OCI-LY1 (cell line): ENCODE measurements at regions not wholly inside any gene's neighbourhood (a gene's known extent, or its start where the extent isn't known, plus 50 kb on each side); places are given as distances from the start of the nearest gene placed in this dataset.

Source experiments
- H2AFZ ChIP-seq: fragments of 200-600 bp; sonication (generic), shearing (Covaris generic); 2 replicates; pipeline ENCODE4 v1.6.0; 2014; ENCODE audit warnings: antibody characterized with exemption, mild to moderate bottlenecking, low read length
- H3F3A ChIP-seq: fragments of 200-600 bp; sonication (generic), shearing (Covaris generic); 2 replicates; pipeline ENCODE4 v1.6.0; 2014; ENCODE audit warnings: mild to moderate bottlenecking, antibody characterized with exemption, low read length, moderate library complexity; ENCODE audit not compliant: insufficient read depth
- H3K27ac ChIP-seq: fragments of 200-600 bp; sonication (generic); 2 replicates; pipeline ENCODE4 v1.5.1; 2014; ENCODE audit warnings: low read length, mixed run types, mild to moderate bottlenecking, low read depth; ENCODE audit not compliant: poor library complexity, severe bottlenecking
- H3K27me3 ChIP-seq: fragments of 200-600 bp; sonication (generic); 2 replicates; pipeline ENCODE4 v1.6.0; 2014; ENCODE audit warnings: antibody characterized with exemption, mild to moderate bottlenecking, low read length, moderate library complexity; ENCODE audit not compliant: insufficient read depth
- H3K36me3 ChIP-seq: fragments of 200-600 bp; sonication (generic); 2 replicates; pipeline ENCODE4 v1.6.1; 2014; ENCODE audit warnings: mild to moderate bottlenecking, antibody characterized with exemption, low read length, moderate library complexity, mixed read lengths; ENCODE audit not compliant: insufficient read depth
- H3K4me1 ChIP-seq: fragments of 200-600 bp; sonication (generic); 2 replicates; pipeline ENCODE4 v1.5.1; 2014; ENCODE audit warnings: mild to moderate bottlenecking, low read length, moderate library complexity; ENCODE audit not compliant: insufficient read depth, severe bottlenecking
- H3K4me2 ChIP-seq: fragments of 200-600 bp; sonication (generic), shearing (Covaris generic); 2 replicates; pipeline ENCODE4 v1.6.1; 2014; ENCODE audit warnings: low read length
- H3K4me3 ChIP-seq: fragments of 200-600 bp; sonication (generic); 2 replicates; pipeline ENCODE4 v1.5.1; 2014; ENCODE audit warnings: low read length, low read depth, mild to moderate bottlenecking, mixed read lengths; ENCODE audit not compliant: poor library complexity, severe bottlenecking
- H3K79me2 ChIP-seq: fragments of 200-600 bp; shearing (Covaris generic); 2 replicates; pipeline ENCODE4 v1.6.1; 2016; ENCODE audit warnings: mixed run types, low read length, mixed read lengths; ENCODE audit not compliant: insufficient read depth
- H3K9ac ChIP-seq: fragments of 200-600 bp; sonication (generic), shearing (Covaris generic); 2 replicates; pipeline ENCODE4 v1.6.1; 2014; ENCODE audit warnings: mild to moderate bottlenecking, low read length, mixed read lengths
- H3K9me2 ChIP-seq: fragments of 200-600 bp; sonication (generic), shearing (Covaris generic); 2 replicates; pipeline ENCODE4 v1.6.1; 2014; ENCODE audit warnings: low read depth, mild to moderate bottlenecking, low read length, mixed read lengths
- H3K9me3 ChIP-seq: fragments of 200-600 bp; shearing (Covaris generic); 2 replicates; pipeline ENCODE4 v1.6.1; 2014; ENCODE audit warnings: low read length, mixed read lengths
- H4K20me1 ChIP-seq: fragments of 200-600 bp; sonication (generic), shearing (Covaris generic); 2 replicates; pipeline ENCODE4 v1.6.0; 2016; ENCODE audit warnings: mild to moderate bottlenecking, low read length; ENCODE audit not compliant: insufficient read depth
- EZH2 ChIP-seq: fragments of 200-600 bp; sonication (generic), shearing (Covaris generic); IDR thresholded peaks from 2 replicates; pipeline ENCODE4 v1.8.0; 2017; ENCODE audit warnings: borderline replicate concordance, mixed run types, mild to moderate bottlenecking, antibody characterized with exemption, low read length, moderate library complexity, mixed read lengths
- TF ChIP-seq, protein P1 (sequence below): fragments of 200-600 bp; sonication (generic), shearing (Covaris generic); IDR thresholded peaks from 2 replicates; pipeline ENCODE4 v1.5.1; 2017; ENCODE audit warnings: mild to moderate bottlenecking, antibody characterized with exemption, low read length, moderate library complexity, mixed read lengths

DNA sequence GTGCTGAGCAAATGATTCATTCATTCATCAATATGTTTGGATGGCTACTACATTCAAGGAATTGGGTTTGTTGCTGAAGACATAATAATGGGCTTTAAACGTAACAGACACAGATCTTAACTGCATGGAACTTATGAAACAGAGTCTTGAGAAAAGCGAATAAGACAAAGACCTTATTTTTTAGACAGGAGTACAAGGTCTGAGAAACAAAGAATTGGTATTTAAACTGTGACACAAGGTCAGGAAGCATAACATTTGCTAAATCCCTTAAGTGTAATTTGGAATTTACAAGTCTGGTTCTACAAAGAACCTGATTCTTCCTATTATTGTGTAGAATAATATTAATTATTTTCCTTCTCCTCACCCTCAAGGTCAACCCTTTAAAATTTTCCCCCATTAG is 565.4 kb upstream of the RGS18 start:
- no peak overlapping the region for H3K4me3 ChIP-seq
- H3K36me3 ChIP-seq = no peaks in the 10 kb centered on the region
- no peaks in the 10 kb centered on the region for H3F3A ChIP-seq
- no peaks in the 10 kb centered on the region for H3K4me1 ChIP-seq
- no peak overlapping the region for H3K27ac ChIP-seq
- H3K27me3 ChIP-seq = no peaks in the 10 kb centered on the region
- H3K9me2 ChIP-seq = no peaks in the 10 kb centered on the region
- no peak overlapping the region for H3K4me2 ChIP-seq
- H2AFZ ChIP-seq = no peak overlapping the region
- H4K20me1 ChIP-seq = no peaks in the 10 kb centered on the region
- no peaks in the 10 kb centered on the region for H3K79me2 ChIP-seq
- no peak overlapping the region for H3K9ac ChIP-seq
- no peak for TF ChIP-seq EZH2
- TF ChIP-seq, protein P1, sequence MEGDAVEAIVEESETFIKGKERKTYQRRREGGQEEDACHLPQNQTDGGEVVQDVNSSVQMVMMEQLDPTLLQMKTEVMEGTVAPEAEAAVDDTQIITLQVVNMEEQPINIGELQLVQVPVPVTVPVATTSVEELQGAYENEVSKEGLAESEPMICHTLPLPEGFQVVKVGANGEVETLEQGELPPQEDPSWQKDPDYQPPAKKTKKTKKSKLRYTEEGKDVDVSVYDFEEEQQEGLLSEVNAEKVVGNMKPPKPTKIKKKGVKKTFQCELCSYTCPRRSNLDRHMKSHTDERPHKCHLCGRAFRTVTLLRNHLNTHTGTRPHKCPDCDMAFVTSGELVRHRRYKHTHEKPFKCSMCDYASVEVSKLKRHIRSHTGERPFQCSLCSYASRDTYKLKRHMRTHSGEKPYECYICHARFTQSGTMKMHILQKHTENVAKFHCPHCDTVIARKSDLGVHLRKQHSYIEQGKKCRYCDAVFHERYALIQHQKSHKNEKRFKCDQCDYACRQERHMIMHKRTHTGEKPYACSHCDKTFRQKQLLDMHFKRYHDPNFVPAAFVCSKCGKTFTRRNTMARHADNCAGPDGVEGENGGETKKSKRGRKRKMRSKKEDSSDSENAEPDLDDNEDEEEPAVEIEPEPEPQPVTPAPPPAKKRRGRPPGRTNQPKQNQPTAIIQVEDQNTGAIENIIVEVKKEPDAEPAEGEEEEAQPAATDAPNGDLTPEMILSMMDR = no peak
- H3K9me3 ChIP-seq = no peaks in the 10 kb centered on the region

- H3K9me3 ChIP-seq = no peaks in the 10 kb centered on the region
- H3K36me3 ChIP-seq = no peaks in the 10 kb centered on the region
- H3K79me2 ChIP-seq = no peaks in the 10 kb centered on the region
- no peak overlapping the region for H3K9ac ChIP-seq
- no peak overlapping the region for H2AFZ ChIP-seq
- H3K4me1 ChIP-seq = no peaks in the 10 kb centered on the region
- no peaks in the 10 kb centered on the region for H3K9me2 ChIP-seq
- H3K4me3 ChIP-seq = no peak overlapping the region
- no peak for TF ChIP-seq EZH2
- TF ChIP-seq, protein P1 = no peak
- H3K4me2 ChIP-seq = no peak overlapping the region
- H3K27ac ChIP-seq = no peak overlapping the region
- no peaks in the 10 kb centered on the region for H4K20me1 ChIP-seq
- no peaks in the 10 kb centered on the region for H3F3A ChIP-seq
- no peaks in the 10 kb centered on the region for H3K27me3 ChIP-seq
Measured at GRCh38 chr1:191595170-191595569, 563.1 kb upstream of the RGS18 start.

- Histone ChIP-seq H3F3A (no peaks in the 10 kb centered on the region), H3K4me1 (no peaks in the 10 kb centered on the region), H3K9me3 (no peaks in the 10 kb centered on the region), H3K36me3 (no peaks in the 10 kb centered on the region), H3K9me2 (no peaks in the 10 kb centered on the region), H3K79me2 (no peaks in the 10 kb centered on the region), H3K27me3 (no peaks in the 10 kb centered on the region), H4K20me1 (no peaks in the 10 kb centered on the region), H3K4me2 (no peak overlapping the region), H2AFZ (no peak overlapping the region), H3K27ac (no peak overlapping the region), H3K9ac (no peak overlapping the region), H3K4me3 (no peak overlapping the region)
- TF ChIP-seq, protein P1 = no peak
- no peak for TF ChIP-seq EZH2
Measured at GRCh38 chr1:191608367-191608766, 549.9 kb upstream of the RGS18 start.
